GM23338 (cell line): ENCODE measurements at regions not wholly inside any gene's neighbourhood (a gene's known extent, or its start where the extent isn't known, plus 50 kb on each side); places are given as distances from the start of the nearest gene placed in this dataset.

Source experiments
- ATAC-seq: fragments of 200-7000 bp; cut with Tn5 transposase; 3 replicates; pipeline ENCODE4 v1.9.1; 2020
- DNase-seq: peaks from one replicate; pipeline ENCODE4 v3.0.0-alpha.2; 2015; ENCODE audit warnings: low spot score
- H2AFZ ChIP-seq: fragments of 200-600 bp; sonication (generic); 2 replicates; pipeline ENCODE4 v1.8.0; 2016; ENCODE audit warnings: antibody characterized with exemption, mild to moderate bottlenecking, moderate library complexity
- H3F3A ChIP-seq: fragments of 200-600 bp; sonication (generic); replicated peaks from 2 replicates; pipeline ENCODE4 v1.8.0; 2017; ENCODE audit warnings: antibody characterized with exemption, mixed run types, low read depth
- H3K27ac ChIP-seq: fragments of 200-600 bp; sonication (generic); 2 replicates; pipeline ENCODE4 v1.6.1; 2016; ENCODE audit warnings: low read depth
- H3K27me3 ChIP-seq: fragments of 200-600 bp; sonication (generic); 2 replicates; pipeline ENCODE4 v1.8.0; 2016; ENCODE audit warnings: mild to moderate bottlenecking, mixed run types, moderate library complexity; ENCODE audit not compliant: insufficient read depth
- H3K36me3 ChIP-seq: fragments of 200-600 bp; sonication (generic); 2 replicates; pipeline ENCODE4 v1.8.0; 2016; ENCODE audit warnings: mild to moderate bottlenecking; ENCODE audit not compliant: insufficient read depth
- H3K4me1 ChIP-seq: fragments of 200-600 bp; sonication (generic); 2 replicates; pipeline ENCODE4 v1.8.0; 2016; ENCODE audit warnings: mild to moderate bottlenecking, moderate library complexity; ENCODE audit not compliant: insufficient read depth
- H3K4me2 ChIP-seq: fragments of 200-600 bp; sonication (generic); 2 replicates; pipeline ENCODE4 v1.7.1; 2017; ENCODE audit warnings: mixed run types
- H3K4me3 ChIP-seq: fragments of 200-600 bp; sonication (generic); 2 replicates; pipeline ENCODE4 v1.6.1; 2016; ENCODE audit warnings: mixed run types
- H3K79me2 ChIP-seq: fragments of 200-600 bp; sonication (generic); replicated peaks from 2 replicates; pipeline ENCODE4 v1.8.0; 2017; ENCODE audit warnings: mild to moderate bottlenecking; ENCODE audit not compliant: insufficient read depth
- H3K9me2 ChIP-seq: fragments of 200-600 bp; sonication (generic); 2 replicates; pipeline ENCODE4 v1.8.0; 2017; ENCODE audit not compliant: insufficient read depth
- H4K20me1 ChIP-seq: fragments of 200-600 bp; sonication (generic); replicated peaks from 2 replicates; pipeline ENCODE4 v1.8.0; 2017; ENCODE audit warnings: mild to moderate bottlenecking; ENCODE audit not compliant: insufficient read depth
- H3K27ac Mint-ChIP-seq: 2 replicates; pipeline ENCODE4 v1.8.0; 2020; ENCODE audit warnings: inconsistent platforms, mild to moderate bottlenecking, moderate library complexity, mixed read lengths
- H3K27me3 Mint-ChIP-seq: 3 replicates; pipeline ENCODE4 v1.8.0; 2022; ENCODE audit warnings: low read depth, mild to moderate bottlenecking, moderate library complexity, mixed read lengths, inconsistent platforms; ENCODE audit not compliant: insufficient read depth, poor library complexity
- H3K36me3 Mint-ChIP-seq: 3 replicates; pipeline ENCODE4 v1.8.0; 2021; ENCODE audit warnings: low read depth, mild to moderate bottlenecking, inconsistent platforms, moderate library complexity, mixed read lengths
- H3K4me1 Mint-ChIP-seq: 3 replicates; pipeline ENCODE4 v1.8.0; 2020; ENCODE audit warnings: mild to moderate bottlenecking, inconsistent platforms, mixed read lengths
- H3K4me3 Mint-ChIP-seq: 3 replicates; pipeline ENCODE4 v1.8.0; 2021; ENCODE audit warnings: moderate library complexity, mild to moderate bottlenecking, inconsistent platforms, mixed read lengths
- H3K9me3 Mint-ChIP-seq: 3 replicates; pipeline ENCODE4 v1.8.0; 2020; ENCODE audit warnings: moderate library complexity, mild to moderate bottlenecking, inconsistent platforms, mixed read lengths
- CREB1 ChIP-seq: fragments of 250-450 bp; sonication (Bioruptor Pico); IDR thresholded peaks from 2 replicates; pipeline ENCODE4 v1.5.0; 2020; ENCODE audit warnings: low read depth, mild to moderate bottlenecking, moderate library complexity
- EZH2phosphoT487 ChIP-seq: fragments of 200-600 bp; sonication (generic); IDR thresholded peaks from one replicate; pipeline ENCODE4 v1.8.1; 2018; ENCODE audit warnings: antibody characterized with exemption; ENCODE audit not compliant: unreplicated experiment
- POLR2AphosphoS5 ChIP-seq: IDR thresholded peaks from 2 replicates; pipeline ENCODE4 v1.6.1; 2016; ENCODE audit warnings: antibody characterized with exemption, low read depth
- REST ChIP-seq: IDR thresholded peaks from one replicate; pipeline ENCODE4 v1.6.1; 2018; ENCODE audit warnings: antibody characterized with exemption; ENCODE audit not compliant: unreplicated experiment
- ZNF114 ChIP-seq: fragments of 250-450 bp; sonication (Bioruptor Pico); IDR thresholded peaks from 2 replicates; pipeline ENCODE4 v1.5.0; 2020; ENCODE audit warnings: mild to moderate bottlenecking, moderate library complexity
- ZNF331 ChIP-seq: fragments of 250-450 bp; sonication (Bioruptor Pico); IDR thresholded peaks from 2 replicates; pipeline ENCODE4 v1.5.0; 2020; ENCODE audit warnings: low read depth, mild to moderate bottlenecking, moderate library complexity
- ZNF462 ChIP-seq: fragments of 250-450 bp; sonication (Bioruptor Pico); IDR thresholded peaks from 2 replicates; pipeline ENCODE4 v1.5.0; 2020; ENCODE audit warnings: mild to moderate bottlenecking, moderate library complexity
- TF ChIP-seq, protein P1 (sequence below): IDR thresholded peaks from 2 replicates; pipeline ENCODE4 v1.6.1; 2016; ENCODE audit warnings: antibody characterized with exemption
- TF ChIP-seq, protein P2 (sequence below), 2 experiments: fragments of 200-600 bp in 1 of 2; sonication (generic) in 1 of 2; conservative IDR thresholded peaks; 2 replicates each; pipeline versions ENCODE4 v1.5.1 to v1.6.1; 2016 to 2017; ENCODE audit warnings: antibody characterized with exemption in 2 of 2, low read depth in 2 of 2, mild to moderate bottlenecking in 2 of 2, moderate library complexity in 1 of 2

GRCh38 chr10:131573256-131573655, 261.7 kb upstream of the TCERG1L start:
- DNase-seq: no peak
- H3K4me1 ChIP-seq: no peaks in the 10 kb centered on the region
- Mint-ChIP-seq H3K9me3 (peaks cover 82% of the 10 kb centered on the region), H3K4me3 (no peak overlapping the region), H3K27ac (no peak overlapping the region), H3K36me3 (peaks cover 3% of the 10 kb centered on the region; the same call in 1 of the 3 replicates), H3K27me3 (peaks cover 15% of the 10 kb centered on the region), H3K4me1 (no peaks in the 10 kb centered on the region)
- H3K4me3 ChIP-seq: no peak overlapping the region
- TF ChIP-seq ZNF462 (CRISPR knock-in tag) (no peak), CREB1 (no peak), POLR2AphosphoS5 (no peak), EZH2phosphoT487 (no peak)
- TF ChIP-seq, protein P1, sequence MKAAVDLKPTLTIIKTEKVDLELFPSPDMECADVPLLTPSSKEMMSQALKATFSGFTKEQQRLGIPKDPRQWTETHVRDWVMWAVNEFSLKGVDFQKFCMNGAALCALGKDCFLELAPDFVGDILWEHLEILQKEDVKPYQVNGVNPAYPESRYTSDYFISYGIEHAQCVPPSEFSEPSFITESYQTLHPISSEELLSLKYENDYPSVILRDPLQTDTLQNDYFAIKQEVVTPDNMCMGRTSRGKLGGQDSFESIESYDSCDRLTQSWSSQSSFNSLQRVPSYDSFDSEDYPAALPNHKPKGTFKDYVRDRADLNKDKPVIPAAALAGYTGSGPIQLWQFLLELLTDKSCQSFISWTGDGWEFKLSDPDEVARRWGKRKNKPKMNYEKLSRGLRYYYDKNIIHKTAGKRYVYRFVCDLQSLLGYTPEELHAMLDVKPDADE: no peak
- no peak overlapping the region for H3K4me2 ChIP-seq
- H2AFZ ChIP-seq: no peak overlapping the region
- H4K20me1 ChIP-seq: no peaks in the 10 kb centered on the region
- ATAC-seq: no peak
- no peaks in the 10 kb centered on the region for H3F3A ChIP-seq
- H3K9me2 ChIP-seq: no peaks in the 10 kb centered on the region
- H3K27me3 ChIP-seq: no peaks in the 10 kb centered on the region
- no peaks in the 10 kb centered on the region for H3K79me2 ChIP-seq
- no peak overlapping the region for H3K27ac ChIP-seq
- no peaks in the 10 kb centered on the region; the same call in 1 of the 2 replicates for H3K36me3 ChIP-seq

DNA sequence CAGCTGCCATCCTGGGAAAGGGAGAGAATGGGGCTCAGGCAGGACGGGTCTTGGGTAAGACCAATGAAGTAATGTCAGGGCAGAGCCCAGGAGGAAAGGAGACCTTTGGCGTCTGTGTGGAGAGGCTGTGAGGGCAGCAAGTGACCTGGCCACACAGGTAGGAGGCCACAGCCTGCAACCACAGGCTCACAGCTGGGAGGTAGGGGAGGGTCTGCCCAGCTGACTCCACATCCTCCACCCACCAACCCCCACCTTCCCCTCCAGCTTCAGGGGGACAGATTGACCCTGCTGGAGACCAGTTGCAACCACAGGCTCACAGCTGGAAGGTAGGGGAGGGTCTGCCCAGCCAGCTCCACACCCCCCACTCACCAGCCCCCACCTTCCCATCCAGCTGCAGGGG, 262.2 kb upstream of the TCERG1L start:
- Histone ChIP-seq H3K79me2 (no peaks in the 10 kb centered on the region), H3K4me1 (no peaks in the 10 kb centered on the region), H3K27me3 (no peaks in the 10 kb centered on the region), H3K4me3 (no peak overlapping the region), H3K4me2 (no peak overlapping the region), H3K36me3 (no peaks in the 10 kb centered on the region; the same call in 1 of the 2 replicates), H3F3A (no peaks in the 10 kb centered on the region), H3K9me2 (no peaks in the 10 kb centered on the region), H4K20me1 (no peaks in the 10 kb centered on the region), H3K27ac (no peak overlapping the region), H2AFZ (no peak overlapping the region)
- peaks cover 3% of the 10 kb centered on the region; the same call in 1 of the 3 replicates for H3K36me3 Mint-ChIP-seq
- H3K9me3 Mint-ChIP-seq: peaks cover 81% of the 10 kb centered on the region
- no peak overlapping the region for H3K27ac Mint-ChIP-seq
- peaks cover 16% of the 10 kb centered on the region for H3K27me3 Mint-ChIP-seq
- no peaks in the 10 kb centered on the region for H3K4me1 Mint-ChIP-seq
- ATAC-seq: no peak
- no peak overlapping the region for H3K4me3 Mint-ChIP-seq
- no peak for DNase-seq
- TF ChIP-seq, protein P2, sequence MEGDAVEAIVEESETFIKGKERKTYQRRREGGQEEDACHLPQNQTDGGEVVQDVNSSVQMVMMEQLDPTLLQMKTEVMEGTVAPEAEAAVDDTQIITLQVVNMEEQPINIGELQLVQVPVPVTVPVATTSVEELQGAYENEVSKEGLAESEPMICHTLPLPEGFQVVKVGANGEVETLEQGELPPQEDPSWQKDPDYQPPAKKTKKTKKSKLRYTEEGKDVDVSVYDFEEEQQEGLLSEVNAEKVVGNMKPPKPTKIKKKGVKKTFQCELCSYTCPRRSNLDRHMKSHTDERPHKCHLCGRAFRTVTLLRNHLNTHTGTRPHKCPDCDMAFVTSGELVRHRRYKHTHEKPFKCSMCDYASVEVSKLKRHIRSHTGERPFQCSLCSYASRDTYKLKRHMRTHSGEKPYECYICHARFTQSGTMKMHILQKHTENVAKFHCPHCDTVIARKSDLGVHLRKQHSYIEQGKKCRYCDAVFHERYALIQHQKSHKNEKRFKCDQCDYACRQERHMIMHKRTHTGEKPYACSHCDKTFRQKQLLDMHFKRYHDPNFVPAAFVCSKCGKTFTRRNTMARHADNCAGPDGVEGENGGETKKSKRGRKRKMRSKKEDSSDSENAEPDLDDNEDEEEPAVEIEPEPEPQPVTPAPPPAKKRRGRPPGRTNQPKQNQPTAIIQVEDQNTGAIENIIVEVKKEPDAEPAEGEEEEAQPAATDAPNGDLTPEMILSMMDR (conservative IDR thresholded peaks at IDR 0.05; ENCODE audit: low read depth in 2 of 2): no peak
- TF ChIP-seq EZH2phosphoT487 (no peak), ZNF331 (CRISPR knock-in tag) (no peak), ZNF114 (CRISPR knock-in tag) (no peak), POLR2AphosphoS5 (no peak), REST (no peak)
